ENCODE measurements at regions not wholly inside any gene's neighbourhood (a gene's known extent, or its start where the extent isn't known, plus 50 kb on each side); places are given as distances from the start of the nearest gene placed in this dataset.

GRCh38 chr3:25009665-25010064 lies 418.4 kb upstream of the RARB start:
- Histone ChIP-seq H3K18ac (ENCODE audit: extremely low read depth, low read length) (no peak overlapping the region), H3K23me2 (ENCODE audit: low read depth, low read length) (no peaks in the 10 kb centered on the region), H3K27me3 (replicated peaks in 1 of 4; ENCODE audit: control insufficient read depth in 3 of 4, extremely low read depth in 1 of 4, insufficient read depth in 3 of 4, low read length in 3 of 4) (no peaks in the 10 kb centered on the region), H3K4me3 (ENCODE audit: extremely low read depth in 1 of 4, insufficient read depth in 2 of 4, low read depth in 3 of 4, low read length in 4 of 4) (no peak overlapping the region), H3K79me1 (ENCODE audit: low read depth, low read length) (no peaks in the 10 kb centered on the region), H3K9ac (replicated peaks in 1 of 4; ENCODE audit: extremely low read depth in 1 of 4, low read depth in 3 of 4, low read length in 3 of 4) (no peak overlapping the region), H2AFZ (ENCODE audit: low read length) (0 out of 2 replicates have a peak overlapping the region, but pooled peaks have one; percentile 21), H3K23ac (ENCODE audit: insufficient read length) (no peak overlapping the region), H4K5ac (ENCODE audit: insufficient read length, low read depth, low read length) (no peak overlapping the region), H4K91ac (replicated peaks; ENCODE audit: insufficient read length, low read length) (no peak overlapping the region), H4K20me1 (replicated peaks in 1 of 2; ENCODE audit: control insufficient read depth in 1 of 2, insufficient read depth in 2 of 2, low read length in 2 of 2) (no peaks in the 10 kb centered on the region), H3K36me3 (ENCODE audit: control insufficient read depth in 2 of 4, insufficient read depth in 4 of 4, low read length in 3 of 4) (no peaks in the 10 kb centered on the region), H2AK5ac (ENCODE audit: low read depth, low read length) (no peak overlapping the region), H3K27ac (ENCODE audit: low read depth, low read length) (no peak overlapping the region), H4K8ac (ENCODE audit: extremely low read depth, insufficient read depth, low read length) (no peak overlapping the region), H3K79me2 (ENCODE audit: control insufficient read depth in 1 of 2, insufficient read depth in 2 of 2, low read length in 2 of 2) (no peaks in the 10 kb centered on the region), H3K14ac (ENCODE audit: insufficient read length) (no peak overlapping the region), H3K9me3 (ENCODE audit: insufficient read depth in 2 of 2, low read depth in 1 of 2, low read length in 1 of 2) (no peaks in the 10 kb centered on the region), H3K4me1 (replicated peaks in 1 of 4; ENCODE audit: control insufficient read depth in 3 of 4, insufficient read depth in 4 of 4, low read length in 3 of 4) (0 out of 7 replicates have a peak, but pooled peaks cover 0 to 2% (median 0%) of the 10 kb centered on the region in 4 experiments), H2BK5ac (ENCODE audit: low read depth, low read length) (no peak overlapping the region), H2BK15ac (ENCODE audit: low read length) (no peak overlapping the region), H3K4me2 (ENCODE audit: insufficient read depth in 1 of 2, low read depth in 2 of 2, low read length in 2 of 2) (no peak overlapping the region), H3K56ac (replicated peaks; ENCODE audit: insufficient read length, low read depth, low read length) (no peak overlapping the region), H2BK20ac (ENCODE audit: low read length) (no peak overlapping the region), H2BK12ac (ENCODE audit: low read depth, low read length) (no peak overlapping the region), H2BK120ac (replicated peaks; ENCODE audit: low read depth, low read length) (no peak overlapping the region), H3K4ac (replicated peaks; ENCODE audit: insufficient read length, low read depth, low read length) (no peak overlapping the region)
- CTCF ChIA-PET (ENCODE audit: partially characterized antibody) = no interaction called here
- DNase-seq (ENCODE audit: low read depth in 1 of 2, low spot score in 2 of 2) (no peak), FAIRE-seq (no peak)
- POLR2A ChIA-PET (ENCODE audit: partially characterized antibody) = interaction anchor here (0.6 kb wide), 1 partner anchor 393 kb away, joined by 4 read pairs; no protein-coding TSS in a partner anchor
- WGBS, 2 experiments (ENCODE audit: extremely low coverage in 1 of 2, insufficient coverage in 1 of 2, insufficient read length in 1 of 2, insufficient replicate concordance in 2 of 2, low coverage in 1 of 2, low lambda C conversion rate in 2 of 2, missing lambda C conversion rate in 1 of 2) = 100% methylated on average over 2 of the region's 2 CpGs; no CpG with 5 or more reads in 1 of the 2 experiments
- no peak for TF ChIP-seq SAP30 (IDR thresholded peaks at IDR 0.05; ENCODE audit: insufficient read depth, insufficient replicate concordance, low read length)
- no peak for TF ChIP-seq CBX5 (IDR thresholded peaks at IDR 0.05; ENCODE audit: low read depth, low read length)
- no peak for TF ChIP-seq YY1 (IDR thresholded peaks at IDR 0.05; ENCODE audit: low read depth, low read length)
- no peak for TF ChIP-seq SRF (IDR thresholded peaks at IDR 0.05; ENCODE audit: low read depth, low read length)
- TF ChIP-seq CEBPB (IDR thresholded peaks at IDR 0.05; ENCODE audit: low read depth, low read length) = no peak
- no peak for TF ChIP-seq USF2 (IDR thresholded peaks at IDR 0.05; ENCODE audit: low read length)
- TF ChIP-seq JUN (IDR thresholded peaks at IDR 0.05; ENCODE audit: low read depth, low read length) = no peak
- no peak for TF ChIP-seq BRCA1 (IDR thresholded peaks at IDR 0.05; ENCODE audit: low read depth, low read length)
- TF ChIP-seq HDAC2 (IDR thresholded peaks at IDR 0.05; ENCODE audit: borderline replicate concordance in 1 of 2, low read depth in 2 of 2, low read length in 2 of 2) = no peak
- TF ChIP-seq RBBP5 (IDR thresholded peaks at IDR 0.05; ENCODE audit: borderline replicate concordance, low read depth, low read length) = no peak
- TF ChIP-seq, protein P1, sequence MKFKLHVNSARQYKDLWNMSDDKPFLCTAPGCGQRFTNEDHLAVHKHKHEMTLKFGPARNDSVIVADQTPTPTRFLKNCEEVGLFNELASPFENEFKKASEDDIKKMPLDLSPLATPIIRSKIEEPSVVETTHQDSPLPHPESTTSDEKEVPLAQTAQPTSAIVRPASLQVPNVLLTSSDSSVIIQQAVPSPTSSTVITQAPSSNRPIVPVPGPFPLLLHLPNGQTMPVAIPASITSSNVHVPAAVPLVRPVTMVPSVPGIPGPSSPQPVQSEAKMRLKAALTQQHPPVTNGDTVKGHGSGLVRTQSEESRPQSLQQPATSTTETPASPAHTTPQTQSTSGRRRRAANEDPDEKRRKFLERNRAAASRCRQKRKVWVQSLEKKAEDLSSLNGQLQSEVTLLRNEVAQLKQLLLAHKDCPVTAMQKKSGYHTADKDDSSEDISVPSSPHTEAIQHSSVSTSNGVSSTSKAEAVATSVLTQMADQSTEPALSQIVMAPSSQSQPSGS (IDR thresholded peaks at IDR 0.05; ENCODE audit: low read length) = no peak
- no peak for TF ChIP-seq SIX5 (IDR thresholded peaks at IDR 0.05; ENCODE audit: low read depth, low read length)

Measured in H1 (cell line).